ENCODE measurements at regions not wholly inside any gene's neighbourhood (a gene's known extent, or its start where the extent isn't known, plus 50 kb on each side); places are given as distances from the start of the nearest gene placed in this dataset.

DNA sequence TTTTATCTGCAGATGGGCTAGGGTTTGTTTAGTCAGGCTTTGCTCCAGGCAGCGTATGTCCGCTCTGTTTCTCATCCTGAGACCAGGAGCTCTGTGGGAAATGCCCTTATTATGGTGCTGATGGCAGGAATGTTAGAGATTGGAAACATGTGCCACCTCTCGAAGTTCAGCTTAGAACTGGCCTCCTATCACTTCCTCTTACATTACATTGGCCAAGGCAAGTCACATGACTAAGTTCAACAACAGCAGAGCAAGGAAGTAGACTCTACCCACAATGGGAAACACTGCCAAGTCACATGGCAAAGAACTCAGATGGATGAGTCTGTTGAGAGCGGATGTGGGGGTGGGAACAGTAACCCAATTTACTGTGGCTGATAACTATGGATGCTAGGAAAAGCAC, 161.9 kb upstream of the WSCD2 start:
- in situ Hi-C loops (cut with MboI; ENCODE audit: low sequenced_read_pairs) = no loop called here

GRCh38 chr12:107973950-107974349, 155.1 kb upstream of the WSCD2 start:
- in situ Hi-C loops (cut with MboI; ENCODE audit: low sequenced_read_pairs) = no loop called here

DNA sequence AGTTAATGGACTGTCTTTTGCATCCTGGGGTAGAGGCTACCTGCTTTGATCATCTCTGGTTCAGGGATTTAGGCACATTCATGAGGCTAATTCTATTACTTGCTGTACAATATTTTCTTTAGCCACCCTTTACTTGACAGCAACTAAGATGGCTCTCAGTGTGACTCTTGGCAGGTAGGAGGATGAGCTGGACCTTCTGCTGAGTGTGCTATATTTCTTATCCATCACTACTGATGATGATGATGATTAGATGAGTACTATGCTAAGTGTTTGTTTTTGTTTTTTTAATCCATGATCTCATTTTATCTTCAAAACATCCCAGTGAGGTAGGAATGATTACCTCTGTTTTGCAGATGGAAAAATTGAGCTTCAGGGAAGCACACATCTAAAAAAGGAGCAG, 152.8 kb upstream of the WSCD2 start:
- in situ Hi-C loops (cut with MboI; ENCODE audit: low sequenced_read_pairs) = no loop called here

DNA sequence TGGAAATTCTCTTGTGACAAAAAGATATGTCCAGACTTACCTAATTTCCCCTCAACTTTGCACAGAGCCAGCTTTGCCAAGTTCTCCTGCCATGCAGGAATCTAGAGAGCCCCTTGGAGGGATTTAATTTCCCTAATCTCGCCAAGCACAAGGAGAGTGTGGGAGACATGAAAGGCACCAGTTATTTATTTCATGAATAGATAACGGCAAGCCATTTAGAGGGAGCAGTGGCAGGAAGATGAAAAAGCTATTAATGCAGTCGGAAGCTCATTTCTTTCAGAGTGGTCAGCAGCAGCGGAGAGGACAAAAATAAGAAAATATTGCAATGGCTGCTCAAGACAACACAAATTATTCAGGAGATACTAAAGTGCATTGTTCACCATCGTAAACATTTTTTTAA, 150.9 kb upstream of the WSCD2 start:
- in situ Hi-C loops (cut with MboI; ENCODE audit: low sequenced_read_pairs) = no loop called here

DNA sequence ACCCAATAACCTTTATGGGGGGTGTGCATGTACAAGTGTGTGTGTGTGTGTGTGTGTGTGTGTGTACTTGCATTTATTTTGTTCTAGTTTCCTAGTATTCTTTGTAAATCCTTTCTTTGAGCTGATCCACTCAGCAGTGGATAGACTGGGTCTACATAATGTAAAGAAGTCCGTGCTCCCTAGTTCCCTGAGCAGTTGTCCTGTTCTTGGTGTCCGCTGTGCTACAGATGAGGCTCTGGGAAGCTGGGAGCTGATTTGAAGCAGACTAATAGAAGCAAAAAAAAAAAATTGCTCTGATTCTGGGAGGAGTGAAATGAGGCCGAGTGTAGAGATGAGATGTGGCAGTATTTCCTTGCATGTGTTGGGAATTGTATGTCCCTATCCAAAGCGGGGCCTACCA, 150.4 kb upstream of the WSCD2 start:
- in situ Hi-C loops (cut with MboI; ENCODE audit: low sequenced_read_pairs) = no loop called here

- in situ Hi-C loops (cut with MboI; ENCODE audit: low sequenced_read_pairs) = no loop called here
Observed at GRCh38 chr12:107983756-107984472, 145.2 kb upstream of the WSCD2 start.

DNA sequence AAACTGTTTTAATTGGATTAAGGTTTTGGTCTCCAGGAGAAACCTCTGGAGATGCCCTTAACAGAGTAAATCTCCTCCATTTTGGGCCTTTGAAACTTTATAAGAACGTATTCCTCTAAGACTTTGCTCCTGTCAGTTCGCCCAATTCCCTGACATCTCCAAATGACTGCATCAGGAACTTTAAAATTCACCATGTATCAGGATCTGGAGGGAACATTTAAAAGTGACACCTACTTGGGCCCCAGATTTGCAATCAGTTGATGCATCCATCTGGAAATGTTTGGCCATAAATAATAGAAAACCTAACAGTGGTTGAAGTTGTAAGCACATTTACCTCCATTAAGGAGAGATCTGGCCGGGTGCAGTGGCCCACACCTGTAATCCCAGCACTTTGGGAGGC, 144.1 kb upstream of the WSCD2 start:
- in situ Hi-C loops (cut with MboI; ENCODE audit: low sequenced_read_pairs) = no loop called here

- in situ Hi-C loops (cut with MboI; ENCODE audit: low sequenced_read_pairs) = no loop called here
Observed at GRCh38 chr12:107986183-107986582, 142.9 kb upstream of the WSCD2 start.

DNA sequence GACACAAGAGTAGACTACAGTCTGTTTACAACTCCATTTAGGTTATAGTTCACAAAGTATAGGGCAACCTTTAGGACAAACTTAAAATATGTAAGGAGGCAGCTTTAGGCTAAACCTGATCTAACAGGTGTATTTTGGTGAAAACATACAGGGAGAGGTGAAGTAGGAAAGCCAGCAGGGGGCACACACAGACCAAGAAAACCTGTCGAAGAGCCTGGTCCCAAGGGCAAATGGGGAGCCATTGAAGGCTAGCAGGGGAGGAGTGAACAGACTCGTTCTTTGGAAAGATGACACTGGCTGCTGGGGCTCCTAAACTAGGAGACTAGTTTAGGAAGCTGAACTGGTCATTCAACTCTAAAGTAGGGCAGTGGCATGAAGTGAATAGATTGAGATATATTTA, 138.8 kb upstream of the WSCD2 start:
- in situ Hi-C loops (cut with MboI; ENCODE audit: low sequenced_read_pairs) = no loop called here

DNA sequence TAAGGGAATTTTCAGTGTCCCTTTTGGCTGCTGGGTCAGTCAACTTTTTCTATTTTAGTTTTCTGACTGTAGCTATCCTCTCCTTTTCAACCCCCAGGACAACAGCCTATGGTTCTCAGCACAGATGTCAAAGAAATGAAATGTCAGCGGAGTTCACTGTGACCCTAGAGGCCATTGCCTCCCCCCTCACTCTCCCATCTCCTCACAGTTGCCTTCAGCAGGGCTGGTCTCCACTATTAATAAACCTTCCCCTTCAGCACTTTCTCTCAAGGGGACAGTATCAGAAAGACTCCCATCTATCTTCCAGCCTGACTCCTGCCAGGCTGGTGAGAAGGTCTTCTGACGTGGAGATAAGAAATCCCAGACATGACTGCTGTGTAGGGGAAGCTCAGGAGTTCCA, 137.1 kb upstream of the WSCD2 start:
- in situ Hi-C loops (cut with MboI; ENCODE audit: low sequenced_read_pairs) = no loop called here

GRCh38 chr12:107992870-107993451, 136.1 kb upstream of the WSCD2 start:
- in situ Hi-C loops (cut with MboI; ENCODE audit: low sequenced_read_pairs) = no loop called here

- in situ Hi-C loops (cut with MboI; ENCODE audit: low sequenced_read_pairs) = no loop called here
Observed at GRCh38 chr12:107998863-107999262, 130.2 kb upstream of the WSCD2 start.

GRCh38 chr12:108000111-108000510, 129.0 kb upstream of the WSCD2 start:
- in situ Hi-C loops (cut with MboI; ENCODE audit: low sequenced_read_pairs) = no loop called here

- in situ Hi-C loops (cut with MboI; ENCODE audit: low sequenced_read_pairs) = no loop called here
Observed at GRCh38 chr12:108004319-108004718, 124.8 kb upstream of the WSCD2 start.

DNA sequence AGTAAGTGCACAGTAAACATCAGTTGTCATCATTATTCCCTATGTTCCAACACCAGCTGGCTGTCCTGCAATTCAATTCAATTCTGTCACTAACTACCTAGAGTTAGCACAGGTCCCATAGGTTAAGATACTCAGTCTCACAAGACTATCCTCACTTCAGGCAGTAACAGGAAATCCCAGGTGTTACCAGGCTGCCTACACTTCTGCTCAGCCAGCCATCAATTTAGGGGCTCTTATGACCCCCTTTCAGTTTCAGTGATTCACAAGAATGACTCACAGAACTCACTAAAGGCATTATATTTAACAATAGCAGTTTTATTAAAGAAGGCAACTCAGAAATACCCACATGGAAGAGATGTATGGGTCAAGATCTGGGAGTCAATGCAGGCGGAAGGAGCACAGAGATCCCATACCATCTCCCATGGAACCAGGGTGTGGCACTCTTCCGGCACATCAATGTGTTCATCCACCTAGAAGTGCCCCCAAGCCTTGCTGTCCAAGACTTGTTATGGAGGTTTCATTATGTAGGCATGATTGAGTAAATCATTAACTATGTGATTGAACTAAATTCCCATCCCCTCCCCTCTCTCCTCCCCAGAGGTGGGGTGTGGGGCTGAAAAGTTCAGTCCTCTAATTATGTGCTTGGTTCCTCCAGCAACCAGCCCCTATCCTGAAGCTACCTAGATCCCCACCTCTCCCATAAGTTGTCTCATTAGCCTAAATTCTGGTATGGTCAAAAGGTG, 120.8 kb upstream of the WSCD2 start:
- in situ Hi-C loops (cut with MboI; ENCODE audit: low sequenced_read_pairs) = no loop called here

GRCh38 chr12:108009442-108010070, 119.5 kb upstream of the WSCD2 start:
- in situ Hi-C loops (cut with MboI; ENCODE audit: low sequenced_read_pairs) = no loop called here

DNA sequence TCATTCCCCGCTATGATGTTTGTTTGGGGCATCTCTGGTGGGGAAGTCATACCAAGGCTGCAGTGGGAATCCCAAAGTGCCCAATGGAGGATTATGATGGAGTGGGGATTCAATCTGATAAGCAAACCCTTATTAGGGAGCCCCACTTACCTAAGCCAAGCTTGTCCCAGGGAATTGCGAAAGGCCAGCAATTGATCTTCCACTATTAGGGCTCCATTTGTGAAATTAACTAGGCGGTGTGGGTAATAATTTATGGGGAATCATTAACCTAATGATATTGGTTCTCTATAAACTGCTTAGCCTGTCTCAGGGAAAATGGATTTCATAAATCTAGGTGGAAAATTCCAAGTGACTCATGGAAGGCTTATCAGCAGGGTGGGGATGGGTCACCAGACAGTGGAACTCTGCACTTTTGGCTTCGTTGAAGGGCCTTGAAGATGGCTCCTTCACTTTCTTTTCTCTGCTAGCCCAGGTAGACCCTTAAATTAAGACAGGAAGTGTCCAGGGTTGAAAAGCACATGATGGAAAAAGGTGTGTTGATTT, 113.0 kb upstream of the WSCD2 start:
- in situ Hi-C loops (cut with MboI; ENCODE audit: low sequenced_read_pairs) = no loop called here

DNA sequence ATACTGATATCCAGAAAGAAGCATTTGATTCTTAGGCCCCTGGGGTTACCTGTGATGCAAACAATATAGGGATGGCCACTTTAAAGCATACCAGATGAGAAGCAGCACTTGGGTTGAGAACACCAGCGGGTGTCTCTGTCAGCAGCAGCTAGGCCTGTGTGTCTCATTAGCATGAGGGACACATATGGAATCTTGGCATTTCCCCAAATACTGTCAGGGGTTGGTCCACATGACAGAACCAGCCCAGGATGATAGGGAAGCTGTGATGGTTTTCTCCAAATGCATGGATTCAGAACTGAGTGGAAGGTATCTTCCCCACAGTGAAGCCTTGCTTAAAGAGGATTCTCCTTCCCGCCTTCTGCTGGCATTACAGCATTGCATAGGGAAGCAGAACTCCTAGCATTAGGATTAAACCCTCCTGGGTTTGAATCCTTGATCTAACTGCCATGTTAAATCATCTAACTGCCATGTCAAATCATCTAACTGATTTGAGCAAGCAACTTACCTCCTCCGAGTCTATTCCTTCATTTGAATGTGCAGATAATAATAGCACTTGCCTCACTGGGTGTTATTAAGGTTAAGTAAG, 111.5 kb upstream of the WSCD2 start:
- in situ Hi-C loops (cut with MboI; ENCODE audit: low sequenced_read_pairs) = no loop called here

DNA sequence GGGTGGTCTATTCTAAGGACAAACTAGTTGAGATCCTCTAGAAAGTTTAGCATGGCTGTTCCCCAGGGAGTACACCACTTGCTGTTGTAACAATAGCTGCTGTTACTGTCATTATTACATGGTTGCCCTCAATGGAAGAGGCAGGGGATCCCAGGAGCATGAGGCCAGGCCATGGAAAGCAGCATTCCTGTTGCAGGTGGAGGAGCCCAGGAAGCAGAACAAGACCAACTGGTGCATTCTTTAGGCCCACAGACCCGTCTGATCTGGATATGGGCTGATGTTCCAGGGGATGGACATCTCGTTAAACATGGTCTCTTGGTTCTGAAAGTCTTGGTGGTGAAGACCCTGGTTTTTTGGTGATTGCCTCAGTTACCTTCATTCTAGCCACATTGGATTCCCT, 109.2 kb upstream of the WSCD2 start:
- in situ Hi-C loops (cut with MboI; ENCODE audit: low sequenced_read_pairs) = no loop called here

- in situ Hi-C loops (cut with MboI; ENCODE audit: low sequenced_read_pairs) = no loop called here
Observed at GRCh38 chr12:108021141-108021540, 107.9 kb upstream of the WSCD2 start.

GRCh38 chr12:108021949-108022522, 107.1 kb upstream of the WSCD2 start:
- in situ Hi-C loops (cut with MboI; ENCODE audit: low sequenced_read_pairs) = no loop called here

All from HL-60/S4 treated with phorbol 12-myristate 13-acetate at 8.2 ng/mL for 4 days and 3 days (cell line).